ENCODE measurements at regions not wholly inside any gene's neighbourhood (a gene's known extent, or its start where the extent isn't known, plus 50 kb on each side); places are given as distances from the start of the nearest gene placed in this dataset.
"Not testable (repeated sequence)": the region's sequence is repeated elsewhere in the genome, so short reads cannot be mapped to it uniquely, and the experiment has no call there.

GRCh38 chr3:193819117-193820010 lies 226.4 kb downstream of the OPA1 start:
- Histone ChIP-seq H3K27ac (ENCODE audit: low read depth, low read length) (no peak overlapping the region), H3K4me3 (ENCODE audit: low read length) (no peak overlapping the region), H3K27me3 (ENCODE audit: control insufficient read depth in 2 of 2, insufficient read depth in 2 of 2, low read length in 2 of 2) (no peaks in the 10 kb centered on the region), H3K36me3 (ENCODE audit: control insufficient read depth in 2 of 3, insufficient read depth in 3 of 3, low read length in 3 of 3) (no peaks in the 10 kb centered on the region), H3K9me3 (ENCODE audit: control insufficient read depth in 2 of 3, low read length in 3 of 3) (no peaks in the 10 kb centered on the region), H3K4me1 (ENCODE audit: control insufficient read depth in 2 of 2, insufficient read depth in 2 of 2, low read length in 2 of 2) (no peaks in the 10 kb centered on the region)
- Mint-ChIP-seq H3K27ac (no peak overlapping the region), H3K9me3 (no peaks in the 10 kb centered on the region), H3K27me3 (peaks cover 0 to 36% (median 5%) of the 10 kb centered on the region in 5 donors), H3K4me1 (peaks cover 0 to 1% (median 0%) of the 10 kb centered on the region in 7 donors), H3K4me3 (no peak overlapping the region), H3K36me3 (no peaks in the 10 kb centered on the region)
- ChIA-PET POLR2A (no interaction called here), CTCF (interaction anchor here (0.6 kb wide), 1 partner anchor 784 kb away, joined by 3 read pairs; no protein-coding TSS in a partner anchor)
- intact Hi-C loops (cut with micrococcal nuclease) = no loop called here
- ATAC-seq = no peak
- no peak for DNase-seq

DNA sequence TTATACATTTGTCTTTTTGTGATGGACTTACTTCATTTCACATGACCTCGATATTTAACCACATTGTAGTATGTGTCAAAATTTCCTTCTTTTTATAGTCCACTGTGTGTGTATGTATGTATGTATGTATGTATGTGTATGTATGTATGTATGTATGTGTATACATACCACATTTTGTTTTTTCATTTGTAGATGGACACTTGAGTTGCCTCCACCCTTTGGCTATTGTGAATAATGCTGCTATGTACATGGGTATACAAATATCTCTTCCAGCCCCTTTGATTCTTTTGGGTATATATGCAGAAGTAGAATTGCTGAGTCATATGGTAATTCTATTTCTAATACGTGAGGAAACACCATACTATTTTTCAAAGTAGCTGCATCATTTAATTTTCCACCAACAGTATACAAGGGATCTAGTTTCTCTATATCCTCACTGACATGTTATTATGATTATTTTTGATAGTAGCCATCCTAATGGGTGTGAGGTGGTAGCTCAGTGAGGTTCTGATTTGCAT lies 228.2 kb downstream of the OPA1 start:
- DNase-seq (no peak), ATAC-seq (peak; percentile 32)
- H3K4me3 ChIP-seq (ENCODE audit: low read length) = no peak overlapping the region
- intact Hi-C loops (cut with micrococcal nuclease) = no loop called here
- CTCF ChIA-PET = no interaction called here
- H3K9me3 ChIP-seq (ENCODE audit: control insufficient read depth in 2 of 3, low read length in 3 of 3) = no peaks in the 10 kb centered on the region
- Mint-ChIP-seq H3K27me3 (peaks cover 0 to 44% (median 5%) of the 10 kb centered on the region in 5 donors), H3K4me1 (peaks cover 0 to 1% (median 0%) of the 10 kb centered on the region in 7 donors), H3K9me3 (no peaks in the 10 kb centered on the region), H3K36me3 (no peaks in the 10 kb centered on the region), H3K4me3 (no peak overlapping the region), H3K27ac (no peak overlapping the region)
- H3K36me3 ChIP-seq (ENCODE audit: control insufficient read depth in 2 of 3, insufficient read depth in 3 of 3, low read length in 3 of 3) = no peaks in the 10 kb centered on the region
- H3K27ac ChIP-seq (ENCODE audit: low read depth, low read length) = no peak overlapping the region
- POLR2A ChIA-PET = no interaction called here
- H3K27me3 ChIP-seq (ENCODE audit: control insufficient read depth in 2 of 2, insufficient read depth in 2 of 2, low read length in 2 of 2) = no peaks in the 10 kb centered on the region
- H3K4me1 ChIP-seq (ENCODE audit: control insufficient read depth in 2 of 2, insufficient read depth in 2 of 2, low read length in 2 of 2) = no peaks in the 10 kb centered on the region

DNA sequence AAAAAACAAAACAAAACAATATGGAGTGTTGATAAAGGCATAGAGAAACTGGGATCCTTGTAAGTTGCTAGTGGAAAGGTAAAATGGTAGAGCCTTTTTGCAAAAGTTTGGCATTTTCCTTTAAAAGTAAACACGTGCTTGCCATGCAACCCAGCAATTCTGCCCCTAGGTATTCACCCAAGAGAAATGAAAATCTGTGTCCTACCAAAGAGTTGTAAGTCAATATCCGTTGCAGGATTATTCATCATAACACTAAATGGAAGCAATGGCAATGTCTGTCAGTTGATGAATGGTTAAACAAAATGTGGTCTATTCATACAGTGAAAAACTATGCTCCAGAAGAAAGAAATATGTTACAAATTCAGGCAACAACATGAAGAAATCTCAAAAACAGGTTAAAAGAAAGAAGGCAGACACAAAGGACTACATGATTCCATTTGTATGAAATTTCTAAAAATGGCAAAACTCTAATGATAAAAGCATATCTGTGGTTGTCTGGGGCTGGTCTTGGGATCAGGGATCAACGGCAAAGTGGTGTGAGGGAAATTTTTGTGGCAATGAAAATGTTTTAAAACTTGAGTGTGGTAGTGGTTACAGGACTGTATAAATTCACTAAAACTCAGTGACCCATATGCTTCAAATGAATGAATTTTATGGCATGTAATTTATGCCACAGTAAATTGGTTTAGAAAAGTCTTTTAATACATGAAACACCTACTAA lies 229.6 kb downstream of the OPA1 start:
- Mint-ChIP-seq H3K27ac (no peak overlapping the region), H3K4me3 (no peak overlapping the region), H3K4me1 (peaks cover 0 to 1% (median 0%) of the 10 kb centered on the region in 7 donors), H3K27me3 (peaks cover 0 to 44% (median 5%) of the 10 kb centered on the region in 5 donors), H3K9me3 (no peaks in the 10 kb centered on the region), H3K36me3 (no peaks in the 10 kb centered on the region)
- intact Hi-C loops (cut with micrococcal nuclease) = no loop called here
- H3K4me1 ChIP-seq (ENCODE audit: control insufficient read depth in 2 of 2, insufficient read depth in 2 of 2, low read length in 2 of 2) = no peaks in the 10 kb centered on the region
- H3K9me3 ChIP-seq (ENCODE audit: control insufficient read depth in 2 of 3, low read length in 3 of 3) = no peaks in the 10 kb centered on the region
- no peak overlapping the region for H3K4me3 ChIP-seq (ENCODE audit: low read length)
- ChIA-PET POLR2A (no interaction called here), CTCF (no interaction called here)
- DNase-seq = no peak
- ATAC-seq = no peak
- H3K27me3 ChIP-seq (ENCODE audit: control insufficient read depth in 2 of 2, insufficient read depth in 2 of 2, low read length in 2 of 2) = no peaks in the 10 kb centered on the region
- H3K27ac ChIP-seq (ENCODE audit: low read depth, low read length) = no peak overlapping the region
- no peaks in the 10 kb centered on the region for H3K36me3 ChIP-seq (ENCODE audit: control insufficient read depth in 2 of 3, insufficient read depth in 3 of 3, low read length in 3 of 3)

- POLR2A ChIA-PET; H3K9me3 ChIP-seq (ENCODE audit: control insufficient read depth in 2 of 3, low read length in 3 of 3); CTCF ChIA-PET; H3K27ac Mint-ChIP-seq; H3K36me3 ChIP-seq (ENCODE audit: control insufficient read depth in 2 of 3, insufficient read depth in 3 of 3, low read length in 3 of 3); DNase-seq; H3K9me3 Mint-ChIP-seq; H3K36me3 Mint-ChIP-seq; H3K4me1 Mint-ChIP-seq; H3K27ac ChIP-seq (ENCODE audit: low read depth, low read length); ATAC-seq; intact Hi-C loops (cut with micrococcal nuclease); H3K27me3 ChIP-seq (ENCODE audit: control insufficient read depth in 2 of 2, insufficient read depth in 2 of 2, low read length in 2 of 2); H3K4me3 ChIP-seq (ENCODE audit: low read length); H3K4me3 Mint-ChIP-seq; H3K4me1 ChIP-seq (ENCODE audit: control insufficient read depth in 2 of 2, insufficient read depth in 2 of 2, low read length in 2 of 2): not testable (repeated sequence)
- H3K27me3 Mint-ChIP-seq = peaks cover 0 to 49% (median 5%) of the 10 kb centered on the region in 5 donors
Measured at GRCh38 chr3:193823213-193823605, 230.2 kb downstream of the OPA1 start.

DNA sequence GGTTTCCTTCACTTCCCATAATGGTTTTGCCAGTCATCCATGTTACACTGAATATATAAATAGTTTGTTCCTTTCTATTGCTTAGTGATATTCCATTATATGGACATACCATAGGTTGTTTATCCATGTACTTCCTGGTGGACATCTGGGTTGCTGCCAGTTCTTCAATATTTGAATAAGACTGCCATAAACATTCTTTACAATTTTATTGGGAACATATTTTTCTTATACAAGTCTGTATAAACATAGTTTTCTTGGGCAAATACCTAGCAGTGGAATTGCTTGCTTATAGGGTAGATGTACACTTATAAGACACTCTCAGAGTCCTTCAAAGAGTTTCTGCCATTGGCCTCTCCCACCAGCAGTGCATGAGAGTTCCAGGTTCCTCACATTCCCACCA lies 231.4 kb downstream of the OPA1 start:
- ChIA-PET POLR2A (no interaction called here), CTCF (no interaction called here)
- no peak for ATAC-seq
- H3K4me1 ChIP-seq (ENCODE audit: control insufficient read depth in 2 of 2, insufficient read depth in 2 of 2, low read length in 2 of 2) = no peaks in the 10 kb centered on the region
- no peak overlapping the region for H3K4me3 ChIP-seq (ENCODE audit: low read length)
- no peaks in the 10 kb centered on the region for H3K9me3 Mint-ChIP-seq
- H3K36me3 Mint-ChIP-seq = no peaks in the 10 kb centered on the region
- H3K4me3 Mint-ChIP-seq = no peak overlapping the region
- no peak overlapping the region for H3K27ac Mint-ChIP-seq
- peaks cover 0 to 53% (median 5%) of the 10 kb centered on the region in 5 donors for H3K27me3 Mint-ChIP-seq
- H3K36me3 ChIP-seq (ENCODE audit: control insufficient read depth in 2 of 3, insufficient read depth in 3 of 3, low read length in 3 of 3) = no peaks in the 10 kb centered on the region
- intact Hi-C loops (cut with micrococcal nuclease) = no loop called here
- peaks cover 0 to 1% (median 0%) of the 10 kb centered on the region in 7 donors for H3K4me1 Mint-ChIP-seq
- H3K9me3 ChIP-seq (ENCODE audit: control insufficient read depth in 2 of 3, low read length in 3 of 3) = no peaks in the 10 kb centered on the region
- no peak overlapping the region for H3K27ac ChIP-seq (ENCODE audit: low read depth, low read length)
- DNase-seq = no peak
- H3K27me3 ChIP-seq (ENCODE audit: control insufficient read depth in 2 of 2, insufficient read depth in 2 of 2, low read length in 2 of 2) = no peaks in the 10 kb centered on the region

DNA sequence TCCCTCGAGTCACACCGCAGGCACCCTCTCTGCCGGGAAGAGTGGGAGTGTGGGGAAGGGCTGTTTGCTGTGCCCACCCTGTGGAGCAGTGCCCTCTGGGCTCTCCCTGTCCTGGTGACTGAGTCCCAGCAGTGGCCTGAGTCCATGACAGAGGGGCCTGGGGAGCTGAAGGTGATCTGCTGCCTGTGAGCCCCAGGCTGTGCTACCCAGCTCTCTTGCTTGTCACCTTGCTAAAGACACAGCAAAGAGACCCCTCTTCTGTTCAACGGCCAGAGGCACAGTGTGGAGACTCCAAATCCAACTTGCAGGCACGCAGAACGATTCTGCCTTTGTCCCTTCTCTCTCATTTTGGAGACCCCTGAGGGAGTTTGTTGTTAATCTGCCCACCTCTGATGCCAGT lies 232.6 kb downstream of the OPA1 start:
- H3K4me1 Mint-ChIP-seq = peaks cover 0 to 1% (median 0%) of the 10 kb centered on the region in 7 donors
- H3K27me3 ChIP-seq (ENCODE audit: control insufficient read depth in 2 of 2, insufficient read depth in 2 of 2, low read length in 2 of 2) = no peaks in the 10 kb centered on the region
- no peak for ATAC-seq
- H3K27ac ChIP-seq (ENCODE audit: low read depth, low read length) = no peak overlapping the region
- CTCF ChIA-PET = no interaction called here
- no peak for DNase-seq
- intact Hi-C loops (cut with micrococcal nuclease) = no loop called here
- H3K36me3 ChIP-seq (ENCODE audit: control insufficient read depth in 2 of 3, insufficient read depth in 3 of 3, low read length in 3 of 3) = no peaks in the 10 kb centered on the region
- no peaks in the 10 kb centered on the region for H3K9me3 ChIP-seq (ENCODE audit: control insufficient read depth in 2 of 3, low read length in 3 of 3)
- POLR2A ChIA-PET = no interaction called here
- H3K27me3 Mint-ChIP-seq = peaks cover 0 to 47% (median 5%) of the 10 kb centered on the region in 5 donors
- no peaks in the 10 kb centered on the region for H3K4me1 ChIP-seq (ENCODE audit: control insufficient read depth in 2 of 2, insufficient read depth in 2 of 2, low read length in 2 of 2)
- no peak overlapping the region for H3K4me3 ChIP-seq (ENCODE audit: low read length)
- no peaks in the 10 kb centered on the region for H3K36me3 Mint-ChIP-seq
- no peak overlapping the region for H3K4me3 Mint-ChIP-seq
- no peaks in the 10 kb centered on the region for H3K9me3 Mint-ChIP-seq
- H3K27ac Mint-ChIP-seq = no peak overlapping the region
